ENCODE measurements at regions not wholly inside any gene's neighbourhood (a gene's known extent, or its start where the extent isn't known, plus 50 kb on each side); places are given as distances from the start of the nearest gene placed in this dataset.
"Not testable (repeated sequence)": the region's sequence is repeated elsewhere in the genome, so short reads cannot be mapped to it uniquely, and the experiment has no call there.

GRCh38 chr3:157856078-157856939 is 249.9 kb downstream of the SHOX2 start:
- DNase-seq = no peak

DNA sequence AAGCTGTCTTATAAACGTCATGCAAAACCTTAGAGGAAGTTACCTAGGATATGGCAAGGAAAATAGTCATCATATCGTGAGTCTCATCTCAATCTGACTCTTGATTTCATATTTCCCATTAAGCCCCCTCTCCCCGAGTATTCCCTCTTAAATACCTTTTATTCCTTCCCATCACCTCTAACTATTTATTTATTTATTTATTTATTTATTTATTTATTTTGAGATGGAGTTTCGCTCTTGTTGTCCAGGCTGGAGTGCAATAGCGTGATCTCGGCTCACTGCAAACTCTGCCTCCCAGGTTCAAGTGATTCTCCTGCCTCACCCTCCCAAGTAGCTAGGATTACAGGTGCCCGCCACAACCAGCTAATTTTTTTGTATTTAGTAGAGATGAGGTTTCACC is 260.4 kb downstream of the SHOX2 start:
- not testable (repeated sequence) for DNase-seq

DNA sequence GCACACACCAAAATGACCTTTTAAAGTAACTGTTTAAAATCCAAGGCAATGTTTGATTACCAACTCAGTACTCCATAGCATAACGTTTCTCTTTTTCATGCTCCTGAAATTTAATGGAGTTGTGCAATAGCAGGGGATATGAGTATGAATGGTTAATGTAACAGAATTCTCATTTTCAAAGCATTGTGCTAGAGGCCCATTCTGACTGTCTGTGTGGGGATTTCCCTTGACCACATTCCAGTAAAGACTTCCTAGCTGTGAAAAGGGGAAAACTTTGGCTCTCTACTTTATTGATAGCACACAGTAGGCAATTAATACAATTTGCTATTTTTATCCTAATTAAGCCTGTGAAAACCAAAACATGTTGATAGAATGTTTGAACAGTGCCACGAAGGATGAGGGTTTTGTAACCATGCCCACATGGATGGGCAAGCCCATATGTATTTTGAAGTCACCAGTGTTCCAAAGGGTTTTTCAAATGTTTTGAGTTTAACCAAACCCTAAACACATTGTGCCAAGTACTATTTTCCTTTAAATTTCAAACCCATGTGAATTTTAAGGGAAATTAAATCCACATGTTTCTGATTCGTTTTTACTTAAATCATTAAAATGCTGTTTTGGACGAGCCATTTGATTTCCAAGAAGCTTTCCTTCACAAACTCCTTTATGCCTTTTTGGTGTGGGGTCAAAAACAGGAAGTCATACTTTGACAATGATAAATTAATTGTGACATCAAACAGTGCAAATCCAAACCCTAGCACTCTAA is 261.2 kb downstream of the SHOX2 start:
- DNase-seq = no peak

DNA sequence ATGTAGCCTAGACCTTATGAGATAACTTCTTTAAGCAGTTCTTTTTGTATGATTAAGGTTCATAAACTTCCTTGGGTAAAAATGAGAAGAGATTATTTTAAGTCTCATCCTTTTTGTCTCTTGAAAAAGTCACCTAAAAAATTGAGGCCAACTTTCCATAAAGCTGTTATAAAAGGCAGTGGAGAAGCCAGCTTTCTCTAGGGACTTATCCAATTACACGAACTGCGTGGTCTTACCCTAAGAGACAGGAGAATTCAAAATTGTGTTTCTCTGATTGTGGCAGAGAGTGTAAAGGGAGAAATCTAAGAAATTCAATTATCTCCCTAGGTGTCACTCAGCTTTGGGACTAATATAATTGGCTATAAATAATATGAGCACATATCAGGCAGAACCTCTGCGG is 262.0 kb downstream of the SHOX2 start:
- no peak for DNase-seq

DNA sequence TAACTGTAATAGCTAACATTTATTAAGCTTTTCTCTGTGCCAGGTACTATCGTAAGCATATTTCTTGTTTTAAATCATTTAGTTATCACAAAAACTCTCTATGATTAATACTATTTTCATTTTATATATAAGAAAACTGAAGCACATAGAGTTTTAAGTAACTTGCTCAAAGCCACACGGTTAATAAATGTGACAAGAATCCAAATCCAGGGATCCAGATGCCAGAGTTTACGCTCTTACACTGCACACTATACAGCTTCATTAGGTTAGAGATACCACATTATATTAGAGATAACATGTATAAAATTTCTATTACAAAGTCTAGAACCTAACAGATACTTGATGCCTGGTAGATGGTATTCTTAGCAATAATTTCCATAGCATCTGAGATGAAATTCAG is 265.2 kb downstream of the SHOX2 start:
- DNase-seq = no peak

DNA sequence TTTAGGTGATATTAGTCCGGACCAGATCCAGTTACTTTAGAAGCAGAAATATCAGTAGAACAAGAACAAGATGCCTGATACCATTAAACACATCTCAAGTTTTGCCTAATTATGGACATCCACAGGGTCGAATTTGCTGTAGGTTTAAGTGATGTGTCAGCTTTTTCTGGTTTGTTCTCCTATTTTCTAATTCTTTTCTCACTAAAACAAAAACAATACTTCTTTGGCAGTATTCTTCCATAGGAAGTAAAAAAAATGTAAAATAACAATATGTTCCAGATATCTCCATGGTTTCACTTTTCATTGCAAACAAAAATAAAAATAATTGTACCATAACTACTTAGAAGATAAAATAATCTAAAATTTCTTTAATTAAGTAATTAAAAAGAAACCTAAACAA is 265.7 kb downstream of the SHOX2 start:
- no peak for DNase-seq

DNA sequence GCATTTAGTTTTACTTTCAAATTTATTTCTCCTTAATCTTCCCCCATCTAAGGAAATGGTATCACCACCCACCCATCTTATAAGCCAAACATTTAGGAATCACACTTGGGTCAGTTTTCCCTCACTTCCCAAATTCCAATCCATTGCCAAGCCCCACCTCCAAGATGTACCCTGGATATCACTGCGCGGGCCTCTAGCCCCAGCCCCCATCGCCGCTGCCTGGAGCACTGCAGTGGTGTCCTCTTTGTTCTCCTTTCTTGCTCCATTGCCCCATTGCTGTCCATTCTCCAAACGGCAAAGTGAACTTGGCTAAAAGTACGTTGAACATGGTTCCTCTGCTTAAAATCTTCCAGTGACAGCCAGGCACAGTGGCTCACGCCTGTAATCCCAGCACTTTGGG is 267.8 kb downstream of the SHOX2 start:
- no peak for DNase-seq

DNA sequence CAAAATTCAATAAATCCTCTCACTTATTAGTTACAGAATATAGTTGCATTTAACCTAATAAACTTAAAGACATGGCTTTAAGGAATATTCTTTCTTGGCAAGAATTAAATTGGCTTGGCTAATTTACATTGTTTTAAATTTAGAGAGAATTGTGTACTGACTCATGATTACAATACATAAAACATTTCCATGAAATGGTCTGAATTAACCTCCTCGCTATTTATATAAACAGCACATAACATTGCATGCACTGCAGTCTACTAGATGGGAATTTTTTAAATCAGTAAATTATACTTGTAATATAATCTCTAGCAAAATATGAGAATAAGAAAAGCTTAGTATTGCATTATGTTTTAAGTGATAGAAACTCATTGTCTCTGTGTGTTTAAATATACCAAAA is 268.9 kb downstream of the SHOX2 start:
- no peak for DNase-seq

GRCh38 chr3:157836022-157836421 is 270.2 kb downstream of the SHOX2 start:
- DNase-seq = no peak

DNA sequence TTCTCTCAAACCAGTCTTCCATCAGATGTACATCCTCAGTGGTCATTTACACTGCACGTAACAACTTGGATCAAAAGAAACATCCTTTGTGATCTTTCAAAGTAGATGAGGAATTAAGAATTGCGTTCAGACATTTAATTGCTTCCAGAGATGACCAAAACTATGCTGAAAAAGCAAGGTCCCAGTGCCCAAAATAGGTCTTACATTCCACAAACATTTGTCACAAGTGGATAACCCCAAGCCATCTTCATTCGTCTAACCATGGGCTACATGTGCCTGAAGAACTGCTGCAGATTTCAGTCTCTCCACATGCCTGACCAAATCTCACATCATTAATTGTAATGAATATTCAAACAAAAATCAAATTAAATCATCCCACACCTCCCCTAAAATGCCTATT is 273.6 kb downstream of the SHOX2 start:
- no peak for DNase-seq

DNA sequence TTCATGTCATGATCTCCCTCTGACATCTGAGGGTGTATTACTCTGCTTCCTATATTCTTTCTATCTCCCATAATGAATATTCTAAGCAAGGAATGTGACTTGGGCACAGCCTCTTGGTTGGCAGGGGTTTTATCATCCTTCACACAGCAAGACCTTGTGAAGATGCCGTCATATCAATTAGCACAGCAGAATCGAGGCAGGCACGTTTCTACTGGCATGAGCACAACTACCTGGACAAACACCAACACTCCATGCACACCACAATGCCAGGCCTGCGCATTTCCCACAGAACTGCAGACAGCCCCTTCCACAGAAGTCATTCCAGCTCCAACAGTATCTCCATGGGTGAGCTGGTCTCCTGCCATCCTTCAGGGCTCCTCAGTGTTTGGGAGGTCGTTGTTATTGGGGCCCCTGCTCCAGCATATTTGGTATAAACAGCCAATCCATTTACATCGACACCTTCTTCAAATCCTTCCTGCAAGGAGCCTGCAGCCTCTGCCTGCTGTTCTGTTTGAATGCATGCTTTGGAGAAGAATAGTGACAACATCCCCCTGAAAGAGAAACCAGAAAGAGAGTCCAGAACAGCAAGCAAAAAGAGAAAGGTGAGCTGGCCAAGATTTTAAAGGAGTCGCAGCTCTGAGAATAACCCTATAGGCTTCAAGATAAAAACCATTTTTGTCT is 275.5 kb downstream of the SHOX2 start:
- no peak for DNase-seq

DNA sequence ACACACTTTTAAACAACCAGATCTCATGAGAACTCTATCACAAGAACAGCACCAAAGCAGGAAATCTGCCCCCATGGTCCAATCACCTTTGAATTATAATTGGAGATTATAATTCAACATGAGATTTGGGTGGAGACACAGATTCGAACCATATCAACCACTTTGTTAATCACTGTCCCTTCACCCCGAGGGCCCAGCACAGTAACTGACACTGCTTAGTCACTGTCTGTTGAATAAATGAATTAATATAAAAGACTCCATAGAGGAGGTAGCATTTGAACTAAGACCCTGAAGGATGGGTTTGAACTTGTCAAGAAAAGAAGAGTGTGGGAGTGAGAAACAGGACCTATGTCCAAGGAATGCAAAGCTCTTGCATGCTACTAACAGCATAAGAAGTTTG is 276.4 kb downstream of the SHOX2 start:
- no peak for DNase-seq

- DNase-seq = no peak
Measured at GRCh38 chr3:157824281-157824680, 281.9 kb downstream of the SHOX2 start.

- DNase-seq = no peak
Measured at GRCh38 chr3:157823050-157823449, 283.2 kb downstream of the SHOX2 start.

DNA sequence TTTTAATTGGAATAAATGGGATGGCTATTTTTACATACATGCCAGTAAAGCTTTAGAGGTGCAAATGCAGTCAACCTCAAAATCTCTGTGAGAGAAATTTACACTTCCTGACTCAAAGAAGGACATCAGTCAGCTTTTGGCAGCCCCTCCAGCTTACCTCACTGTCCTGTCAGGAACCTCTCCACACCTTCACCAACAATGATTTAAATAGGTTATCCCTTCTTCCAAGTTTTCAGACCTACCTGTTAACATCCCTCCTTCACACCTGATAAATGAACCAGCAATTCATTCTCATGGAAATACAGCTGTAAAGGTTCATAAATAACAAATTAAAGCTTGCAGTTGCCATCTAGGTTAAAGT is 286.1 kb downstream of the SHOX2 start:
- no peak for DNase-seq

- no peak for DNase-seq
Measured at GRCh38 chr3:157819270-157820156, 286.7 kb downstream of the SHOX2 start.

DNA sequence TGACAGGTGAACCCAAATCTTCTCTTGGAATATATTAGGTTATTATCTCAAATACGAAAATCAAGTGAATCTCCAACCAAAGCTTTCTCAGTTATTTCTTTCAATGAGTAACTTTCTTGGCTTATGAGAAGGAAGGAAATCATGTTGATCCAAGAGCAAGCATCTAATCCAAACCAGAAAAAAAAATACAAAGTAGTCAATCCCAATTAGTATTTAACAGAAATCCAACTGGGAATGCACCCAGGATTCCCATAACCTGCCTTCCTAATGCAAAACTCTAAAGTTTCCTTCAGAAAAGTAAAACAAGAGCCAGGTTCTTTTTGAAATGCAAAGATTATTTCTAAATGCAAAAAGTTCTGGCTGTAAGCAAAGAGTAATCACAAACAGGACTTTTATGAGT is 289.3 kb downstream of the SHOX2 start:
- no peak for DNase-seq

DNA sequence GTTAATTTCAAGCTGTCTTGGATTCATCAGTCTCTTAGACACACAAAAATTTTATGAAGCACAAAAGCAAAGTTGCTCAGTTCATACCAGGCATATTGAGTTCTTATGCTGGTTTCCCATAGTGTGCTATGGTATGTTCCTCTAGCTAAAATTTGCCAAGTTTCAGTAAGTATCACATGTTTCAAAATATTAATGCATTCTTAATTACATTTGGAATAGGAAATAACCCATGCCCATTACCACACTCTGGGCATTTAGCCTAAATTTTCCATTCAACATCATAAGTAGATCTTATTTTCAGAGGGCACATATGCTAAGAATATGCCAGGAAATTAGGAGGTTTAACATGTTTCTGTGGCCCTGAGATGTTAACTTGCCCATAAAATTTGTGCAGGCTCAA is 289.9 kb downstream of the SHOX2 start:
- DNase-seq = no peak

GRCh38 chr3:157815739-157816138 is 290.5 kb downstream of the SHOX2 start:
- no peak for DNase-seq

- no peak for DNase-seq
Measured at GRCh38 chr3:157810924-157811718, 295.1 kb downstream of the SHOX2 start.

DNA sequence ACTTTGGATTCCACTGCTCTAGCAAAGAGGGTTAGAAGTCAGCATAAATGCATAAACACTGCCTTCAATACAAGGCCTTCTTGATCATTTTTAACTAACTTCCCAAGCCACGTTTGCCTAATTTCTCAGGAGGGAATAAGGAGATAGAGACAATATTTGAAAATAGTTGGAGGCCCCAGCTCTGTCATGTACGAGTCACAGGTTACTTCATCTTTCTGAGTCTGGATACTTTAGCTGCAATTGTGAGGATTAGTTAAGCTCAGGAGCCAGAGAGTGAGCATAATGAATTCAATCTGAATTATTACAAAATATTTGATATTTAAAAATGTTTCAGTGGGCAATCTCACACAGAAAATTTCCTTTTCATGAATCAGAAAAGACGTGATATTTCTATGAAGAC is 298.9 kb downstream of the SHOX2 start:
- no peak for DNase-seq

DNA sequence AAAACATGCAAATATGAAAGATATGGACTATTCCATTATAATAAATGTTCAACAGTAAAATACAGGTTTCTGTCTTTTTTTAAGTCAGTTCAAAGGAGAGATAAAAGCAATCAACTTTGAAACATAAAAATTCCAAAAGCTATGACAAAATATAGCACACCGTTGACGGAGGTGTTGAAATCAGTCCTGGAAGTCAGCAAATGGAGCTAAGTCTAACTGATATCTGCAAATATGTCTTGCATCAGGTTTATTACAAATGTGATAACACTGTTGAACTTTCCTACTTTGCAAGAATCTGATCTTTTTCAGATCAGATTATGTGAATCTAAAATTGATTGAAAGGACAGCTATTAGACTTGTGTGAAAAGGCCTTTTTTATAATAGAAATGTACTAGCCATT is 300.7 kb downstream of the SHOX2 start:
- no peak for DNase-seq

All from midbrain (tissue), 1 donor.